ENCODE measurements at regions not wholly inside any gene's neighbourhood (a gene's known extent, or its start where the extent isn't known, plus 50 kb on each side); places are given as distances from the start of the nearest gene placed in this dataset.
"Not testable (repeated sequence)": the region's sequence is repeated elsewhere in the genome, so short reads cannot be mapped to it uniquely, and the experiment has no call there.

- DNase-seq (ENCODE audit: low read depth, low spot score); H3K27ac Mint-ChIP-seq (ENCODE audit: unreplicated experiment); H3K36me3 Mint-ChIP-seq (ENCODE audit: low read depth); H3K4me1 Mint-ChIP-seq; H3K27me3 Mint-ChIP-seq (ENCODE audit: low read depth); H3K9me3 Mint-ChIP-seq; H3K4me3 Mint-ChIP-seq: not testable (repeated sequence)
These were observed 104.1 kb downstream of the FAM72C start for GRCh38 chr1:143867590-143868220.

- DNase-seq (ENCODE audit: low read depth, low spot score); H3K4me1 Mint-ChIP-seq; H3K27ac Mint-ChIP-seq (ENCODE audit: unreplicated experiment); H3K27me3 Mint-ChIP-seq (ENCODE audit: low read depth); H3K36me3 Mint-ChIP-seq (ENCODE audit: low read depth); H3K9me3 Mint-ChIP-seq; H3K4me3 Mint-ChIP-seq: not testable (repeated sequence)
These were observed 107.8 kb downstream of the FAM72C start for GRCh38 chr1:143863901-143864520.

GRCh38 chr1:143862722-143863121 is 109.1 kb downstream of the FAM72C start:
- not testable (repeated sequence) for H3K4me1 Mint-ChIP-seq; H3K4me3 Mint-ChIP-seq; H3K27me3 Mint-ChIP-seq (ENCODE audit: low read depth); DNase-seq (ENCODE audit: low read depth, low spot score); H3K27ac Mint-ChIP-seq (ENCODE audit: unreplicated experiment); H3K9me3 Mint-ChIP-seq; H3K36me3 Mint-ChIP-seq (ENCODE audit: low read depth)

GRCh38 chr1:143861306-143861705 is 110.5 kb downstream of the FAM72C start:
- DNase-seq (ENCODE audit: low read depth, low spot score); H3K4me1 Mint-ChIP-seq; H3K27me3 Mint-ChIP-seq (ENCODE audit: low read depth); H3K4me3 Mint-ChIP-seq; H3K27ac Mint-ChIP-seq (ENCODE audit: unreplicated experiment); H3K9me3 Mint-ChIP-seq; H3K36me3 Mint-ChIP-seq (ENCODE audit: low read depth): not testable (repeated sequence)

- not testable (repeated sequence) for H3K27ac Mint-ChIP-seq (ENCODE audit: unreplicated experiment); H3K9me3 Mint-ChIP-seq; H3K36me3 Mint-ChIP-seq (ENCODE audit: low read depth); H3K4me3 Mint-ChIP-seq; H3K27me3 Mint-ChIP-seq (ENCODE audit: low read depth); DNase-seq (ENCODE audit: low read depth, low spot score); H3K4me1 Mint-ChIP-seq
These were observed 115.9 kb downstream of the FAM72C start for GRCh38 chr1:143855867-143856266.

GRCh38 chr1:143854069-143854468 is 117.7 kb downstream of the FAM72C start:
- not testable (repeated sequence) for H3K4me3 Mint-ChIP-seq; H3K27ac Mint-ChIP-seq (ENCODE audit: unreplicated experiment); H3K4me1 Mint-ChIP-seq; H3K27me3 Mint-ChIP-seq (ENCODE audit: low read depth); DNase-seq (ENCODE audit: low read depth, low spot score); H3K9me3 Mint-ChIP-seq; H3K36me3 Mint-ChIP-seq (ENCODE audit: low read depth)

- H3K9me3 Mint-ChIP-seq; DNase-seq (ENCODE audit: low read depth, low spot score); H3K27ac Mint-ChIP-seq (ENCODE audit: unreplicated experiment); H3K36me3 Mint-ChIP-seq (ENCODE audit: low read depth); H3K4me3 Mint-ChIP-seq; H3K4me1 Mint-ChIP-seq; H3K27me3 Mint-ChIP-seq (ENCODE audit: low read depth): not testable (repeated sequence)
These were observed 121.1 kb downstream of the FAM72C start for GRCh38 chr1:143850637-143851036.

- not testable (repeated sequence) for DNase-seq (ENCODE audit: low read depth, low spot score); H3K36me3 Mint-ChIP-seq (ENCODE audit: low read depth); H3K27me3 Mint-ChIP-seq (ENCODE audit: low read depth); H3K4me3 Mint-ChIP-seq; H3K9me3 Mint-ChIP-seq; H3K27ac Mint-ChIP-seq (ENCODE audit: unreplicated experiment); H3K4me1 Mint-ChIP-seq
These were observed 122.9 kb downstream of the FAM72C start for GRCh38 chr1:143848859-143849258.

- not testable (repeated sequence) for H3K27ac Mint-ChIP-seq (ENCODE audit: unreplicated experiment); H3K4me3 Mint-ChIP-seq; DNase-seq (ENCODE audit: low read depth, low spot score); H3K27me3 Mint-ChIP-seq (ENCODE audit: low read depth); H3K9me3 Mint-ChIP-seq; H3K36me3 Mint-ChIP-seq (ENCODE audit: low read depth); H3K4me1 Mint-ChIP-seq
These were observed 126.6 kb downstream of the FAM72C start for GRCh38 chr1:143845193-143845592.

- not testable (repeated sequence) for H3K4me1 Mint-ChIP-seq; H3K36me3 Mint-ChIP-seq (ENCODE audit: low read depth); H3K9me3 Mint-ChIP-seq; H3K27ac Mint-ChIP-seq (ENCODE audit: unreplicated experiment); H3K4me3 Mint-ChIP-seq; DNase-seq (ENCODE audit: low read depth, low spot score)
- H3K27me3 Mint-ChIP-seq (ENCODE audit: low read depth) = peaks cover 13% of the 10 kb centered on the region
These were observed 129.7 kb downstream of the FAM72C start for GRCh38 chr1:143842058-143842457.

- not testable (repeated sequence) for H3K36me3 Mint-ChIP-seq (ENCODE audit: low read depth); H3K9me3 Mint-ChIP-seq; H3K4me1 Mint-ChIP-seq; H3K4me3 Mint-ChIP-seq; DNase-seq (ENCODE audit: low read depth, low spot score); H3K27ac Mint-ChIP-seq (ENCODE audit: unreplicated experiment)
- peaks cover 13% of the 10 kb centered on the region for H3K27me3 Mint-ChIP-seq (ENCODE audit: low read depth)
These were observed 132.6 kb downstream of the FAM72C start for GRCh38 chr1:143839182-143839581.

GRCh38 chr1:143838598-143838929 is 133.2 kb downstream of the FAM72C start:
- H3K36me3 Mint-ChIP-seq (ENCODE audit: low read depth); H3K9me3 Mint-ChIP-seq; H3K27ac Mint-ChIP-seq (ENCODE audit: unreplicated experiment); DNase-seq (ENCODE audit: low read depth, low spot score); H3K4me3 Mint-ChIP-seq; H3K4me1 Mint-ChIP-seq: not testable (repeated sequence)
- peaks cover 13% of the 10 kb centered on the region for H3K27me3 Mint-ChIP-seq (ENCODE audit: low read depth)

- not testable (repeated sequence) for H3K4me1 Mint-ChIP-seq; DNase-seq (ENCODE audit: low read depth, low spot score); H3K4me3 Mint-ChIP-seq; H3K36me3 Mint-ChIP-seq (ENCODE audit: low read depth); H3K27ac Mint-ChIP-seq (ENCODE audit: unreplicated experiment); H3K9me3 Mint-ChIP-seq
- peaks cover 13% of the 10 kb centered on the region for H3K27me3 Mint-ChIP-seq (ENCODE audit: low read depth)
These were observed 133.7 kb downstream of the FAM72C start for GRCh38 chr1:143837924-143838597.

GRCh38 chr1:143833376-143833775 is 138.4 kb downstream of the FAM72C start:
- not testable (repeated sequence) for H3K9me3 Mint-ChIP-seq; H3K4me3 Mint-ChIP-seq; H3K27ac Mint-ChIP-seq (ENCODE audit: unreplicated experiment); H3K27me3 Mint-ChIP-seq (ENCODE audit: low read depth); H3K36me3 Mint-ChIP-seq (ENCODE audit: low read depth); H3K4me1 Mint-ChIP-seq; DNase-seq (ENCODE audit: low read depth, low spot score)
